H9 (cell line): ENCODE measurements at regions not wholly inside any gene's neighbourhood (a gene's known extent, or its start where the extent isn't known, plus 50 kb on each side); places are given as distances from the start of the nearest gene placed in this dataset.

Experiments
- DNase-seq: peaks from one replicate; pipeline ENCODE4 v3.0.0-alpha.2; 2017
- H2AFZ ChIP-seq: one replicate; pipeline ENCODE4 v1.6.1; 2013; ENCODE audit warnings: mild to moderate bottlenecking, low read length, control low read depth, moderate library complexity
- H2AK5ac ChIP-seq: 2 replicates; pipeline ENCODE4 v1.6.1; 2013; ENCODE audit warnings: low read length, control low read depth, mixed read lengths; ENCODE audit not compliant: insufficient read length
- H2BK120ac ChIP-seq: one replicate; pipeline ENCODE4 v1.6.1; 2013; ENCODE audit warnings: low read depth, mild to moderate bottlenecking, low read length, control low read depth, inconsistent platforms; ENCODE audit not compliant: poor library complexity, severe bottlenecking
- H2BK12ac ChIP-seq: 2 replicates; pipeline ENCODE4 v1.6.1; 2013; ENCODE audit warnings: low read length, control low read depth, mixed read lengths, low read depth; ENCODE audit not compliant: insufficient read length
- H2BK15ac ChIP-seq: 2 replicates; pipeline ENCODE4 v1.6.1; 2013; ENCODE audit warnings: low read depth, low read length, control low read depth
- H2BK20ac ChIP-seq: one replicate; pipeline ENCODE4 v1.6.1; 2013; ENCODE audit warnings: low read depth, mild to moderate bottlenecking, low read length, control low read depth, inconsistent platforms; ENCODE audit not compliant: poor library complexity, severe bottlenecking
- H2BK5ac ChIP-seq: 2 replicates; pipeline ENCODE4 v1.6.1; 2013; ENCODE audit warnings: low read length, control low read depth, mixed read lengths; ENCODE audit not compliant: insufficient read length
- H3K14ac ChIP-seq: 2 replicates; pipeline ENCODE4 v1.6.1; 2013; ENCODE audit warnings: low read length, control low read depth; ENCODE audit not compliant: insufficient read depth
- H3K18ac ChIP-seq: 2 replicates; pipeline ENCODE4 v1.6.1; 2013; ENCODE audit warnings: low read depth, mild to moderate bottlenecking, mixed read lengths, low read length, control low read depth; ENCODE audit not compliant: insufficient read length
- H3K23ac ChIP-seq: 2 replicates; pipeline ENCODE4 v1.6.1; 2013; ENCODE audit warnings: low read length, control low read depth, mixed read lengths, low read depth; ENCODE audit not compliant: insufficient read length
- H3K23me2 ChIP-seq: 2 replicates; pipeline ENCODE4 v1.6.1; 2013; ENCODE audit warnings: low read depth, mild to moderate bottlenecking, mixed read lengths, low read length, control low read depth; ENCODE audit not compliant: insufficient read length, poor library complexity, severe bottlenecking
- H3K27ac ChIP-seq: 2 replicates; pipeline ENCODE4 v1.5.1; 2013; ENCODE audit warnings: low read length, control low read depth, mixed read lengths, low read depth; ENCODE audit not compliant: insufficient read length
- H3K27me3 ChIP-seq: 2 replicates; pipeline ENCODE4 v1.6.1; 2013; ENCODE audit warnings: low read length, control low read depth, inconsistent platforms; ENCODE audit not compliant: insufficient read depth
- H3K4ac ChIP-seq: 2 replicates; pipeline ENCODE4 v1.6.1; 2013; ENCODE audit warnings: low read depth, mild to moderate bottlenecking, control low read depth, inconsistent platforms, low read length, moderate library complexity
- H3K4me1 ChIP-seq: 2 replicates; pipeline ENCODE4 v1.6.1; 2013; ENCODE audit warnings: low read length, control low read depth, inconsistent platforms; ENCODE audit not compliant: insufficient read depth
- H3K4me2 ChIP-seq: 2 replicates; pipeline ENCODE4 v1.6.1; 2013; ENCODE audit warnings: low read length, control low read depth, mixed read lengths; ENCODE audit not compliant: insufficient read length, insufficient read depth
- H3K56ac ChIP-seq: 2 replicates; pipeline ENCODE4 v1.6.1; 2013; ENCODE audit warnings: low read depth, mild to moderate bottlenecking, mixed read lengths, low read length, control low read depth; ENCODE audit not compliant: insufficient read length
- H3K79me1 ChIP-seq: 2 replicates; pipeline ENCODE4 v1.6.1; 2013; ENCODE audit warnings: low read depth, mild to moderate bottlenecking, moderate library complexity, low read length, control low read depth, inconsistent platforms; ENCODE audit not compliant: insufficient read depth, poor library complexity, severe bottlenecking
- H3K79me2 ChIP-seq: 2 replicates; pipeline ENCODE4 v1.6.1; 2013; ENCODE audit warnings: low read length, control low read depth, inconsistent platforms; ENCODE audit not compliant: insufficient read depth
- H3K9ac ChIP-seq: 2 replicates; pipeline ENCODE4 v1.6.1; 2013; ENCODE audit warnings: low read length, control low read depth, mixed read lengths; ENCODE audit not compliant: insufficient read length; ENCODE audit errors: extremely low read depth
- H3K9me3 ChIP-seq: one replicate; pipeline ENCODE4 v1.6.1; 2013; ENCODE audit warnings: low read depth, low read length, inconsistent platforms; ENCODE audit not compliant: control insufficient read depth
- H3T11ph ChIP-seq: one replicate; pipeline ENCODE4 v1.6.1; 2013; ENCODE audit warnings: mild to moderate bottlenecking, low read length, control low read depth, inconsistent platforms
- H4K20me1 ChIP-seq: one replicate; pipeline ENCODE4 v1.6.1; 2013; ENCODE audit not compliant: control insufficient read depth, insufficient read length, insufficient read depth
- H4K5ac ChIP-seq: 2 replicates; pipeline ENCODE4 v1.6.1; 2013; ENCODE audit warnings: low read depth, mild to moderate bottlenecking, mixed read lengths, low read length, control low read depth; ENCODE audit not compliant: insufficient read length
- H4K8ac ChIP-seq: replicated peaks from 2 replicates; pipeline ENCODE4 v1.6.1; 2013; ENCODE audit warnings: low read length, control low read depth, mixed read lengths, low read depth; ENCODE audit not compliant: insufficient read length
- H4K91ac ChIP-seq: 2 replicates; pipeline ENCODE4 v1.6.1; 2013; ENCODE audit warnings: low read depth, mild to moderate bottlenecking, moderate library complexity, mixed read lengths, low read length, control low read depth; ENCODE audit not compliant: insufficient read length
- H3K27ac Mint-ChIP-seq, 3 experiments: 2 replicates in 2 of 3; 3 replicates in 1 of 3; pipeline ENCODE4 v1.8.0; 2020 to 2021; ENCODE audit warnings: mixed read lengths in 3 of 3, mild to moderate bottlenecking in 1 of 3, moderate library complexity in 1 of 3
- H3K27me3 Mint-ChIP-seq: 2 replicates; pipeline ENCODE4 v1.8.0; 2021; ENCODE audit warnings: low read depth, mild to moderate bottlenecking, moderate library complexity, mixed read lengths
- H3K36me3 Mint-ChIP-seq, 3 experiments: 2 replicates in 2 of 3; 3 replicates in 1 of 3; pipeline ENCODE4 v1.8.0; 2020 to 2021; ENCODE audit warnings: low read depth in 3 of 3, mixed read lengths in 3 of 3; ENCODE audit not compliant: insufficient read depth in 1 of 3
- H3K4me1 Mint-ChIP-seq, 2 experiments: 2 replicates each; pipeline ENCODE4 v1.8.0; 2020; ENCODE audit warnings: mixed read lengths in 2 of 2
- H3K4me3 Mint-ChIP-seq, 2 experiments: 2 replicates in 1 of 2; 3 replicates in 1 of 2; pipeline ENCODE4 v1.8.0; 2020 to 2021; ENCODE audit warnings: mild to moderate bottlenecking in 2 of 2, mixed read lengths in 2 of 2, moderate library complexity in 1 of 2
- H3K9me3 Mint-ChIP-seq, 2 experiments: 2 replicates in 1 of 2; 3 replicates in 1 of 2; pipeline ENCODE4 v1.8.0; 2020; ENCODE audit warnings: mild to moderate bottlenecking in 2 of 2, mixed read lengths in 2 of 2, moderate library complexity in 1 of 2
- WGBS: extraction: QIAGEN DNeasy Blood & Tissue Kit; methylation state at CpG from one replicate; pipeline ENCODE4 v1.1.7; 2013; ENCODE audit warnings: missing lambda C conversion rate, low lambda C conversion rate, mixed read lengths; ENCODE audit not compliant: insufficient read length; ENCODE audit errors: extremely low coverage; 5-methylcytosine and 5-hydroxymethylcytosine counted together
- TF ChIP-seq, protein P1 (sequence below): fragments of 200-600 bp; sonication (generic); conservative IDR thresholded peaks from 3 replicates; pipeline ENCODE4 v1.8.0; 2021; ENCODE audit warnings: antibody characterized with exemption, mild to moderate bottlenecking

- Histone ChIP-seq H3K23me2 (no peaks in the 10 kb centered on the region), H3T11ph (no peak overlapping the region), H3K27ac (no peak overlapping the region), H3K23ac (no peak overlapping the region), H3K4ac (no peak overlapping the region), H4K91ac (no peak overlapping the region), H3K79me1 (no peaks in the 10 kb centered on the region), H2AFZ (no peak overlapping the region), H3K27me3 (no peaks in the 10 kb centered on the region), H2BK20ac (no peak overlapping the region), H2AK5ac (no peak overlapping the region), H3K9ac (no peak overlapping the region), H3K18ac (no peak overlapping the region), H4K5ac (no peak overlapping the region), H2BK15ac (no peak overlapping the region), H4K20me1 (no peaks in the 10 kb centered on the region), H4K8ac (no peak overlapping the region), H2BK12ac (no peak overlapping the region), H3K9me3 (no peaks in the 10 kb centered on the region), H3K4me2 (no peak overlapping the region), H2BK120ac (no peak overlapping the region), H3K79me2 (no peaks in the 10 kb centered on the region), H3K4me1 (no peaks in the 10 kb centered on the region), H3K14ac (no peak overlapping the region), H2BK5ac (no peak overlapping the region), H3K56ac (no peak overlapping the region)
- H3K27ac Mint-ChIP-seq = peak overlapping the region in 1 of 3 experiments; percentile 64; a peak in 2 of 7 replicates
- H3K4me1 Mint-ChIP-seq = peaks cover 12 to 26% of the 10 kb centered on the region in 2 experiments
- peaks cover 5 to 7% of the 10 kb centered on the region in 2 experiments; a peak in 4 of 5 replicates for H3K9me3 Mint-ChIP-seq
- no peak for DNase-seq
- WGBS = no CpG with 5 or more reads among the region's 1 CpG
- H3K27me3 Mint-ChIP-seq = peaks cover 4% of the 10 kb centered on the region
- H3K4me3 Mint-ChIP-seq = no peak overlapping the region
- H3K36me3 Mint-ChIP-seq = peaks cover 0 to 9% (median 0%) of the 10 kb centered on the region in 3 experiments; a peak in 4 of 7 replicates
- TF ChIP-seq, protein P1, sequence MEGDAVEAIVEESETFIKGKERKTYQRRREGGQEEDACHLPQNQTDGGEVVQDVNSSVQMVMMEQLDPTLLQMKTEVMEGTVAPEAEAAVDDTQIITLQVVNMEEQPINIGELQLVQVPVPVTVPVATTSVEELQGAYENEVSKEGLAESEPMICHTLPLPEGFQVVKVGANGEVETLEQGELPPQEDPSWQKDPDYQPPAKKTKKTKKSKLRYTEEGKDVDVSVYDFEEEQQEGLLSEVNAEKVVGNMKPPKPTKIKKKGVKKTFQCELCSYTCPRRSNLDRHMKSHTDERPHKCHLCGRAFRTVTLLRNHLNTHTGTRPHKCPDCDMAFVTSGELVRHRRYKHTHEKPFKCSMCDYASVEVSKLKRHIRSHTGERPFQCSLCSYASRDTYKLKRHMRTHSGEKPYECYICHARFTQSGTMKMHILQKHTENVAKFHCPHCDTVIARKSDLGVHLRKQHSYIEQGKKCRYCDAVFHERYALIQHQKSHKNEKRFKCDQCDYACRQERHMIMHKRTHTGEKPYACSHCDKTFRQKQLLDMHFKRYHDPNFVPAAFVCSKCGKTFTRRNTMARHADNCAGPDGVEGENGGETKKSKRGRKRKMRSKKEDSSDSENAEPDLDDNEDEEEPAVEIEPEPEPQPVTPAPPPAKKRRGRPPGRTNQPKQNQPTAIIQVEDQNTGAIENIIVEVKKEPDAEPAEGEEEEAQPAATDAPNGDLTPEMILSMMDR = no peak
Observed at GRCh38 chr9:105126226-105126625, 118.2 kb upstream of the SLC44A1 start.
